Astrocyte (in vitro differentiated cells and primary cell): ENCODE measurements at regions not wholly inside any gene's neighbourhood (a gene's known extent, or its start where the extent isn't known, plus 50 kb on each side); places are given as distances from the start of the nearest gene placed in this dataset.

Experiments used
- DNase-seq: peaks from one replicate; pipeline ENCODE4 v3.0.0-alpha.2; 2010; ENCODE audit warnings: low read depth
- FAIRE-seq: peaks from 2 replicates; lab custom pipeline; 2011; peaks lifted over from hg19 to GRCh38; lab: Jason Lieb, UNC
- H2AFZ ChIP-seq: 2 replicates; pipeline ENCODE4 v1.6.0; 2012; ENCODE audit warnings: low read depth, low read length, inconsistent platforms
- H3K27ac ChIP-seq: 2 replicates; pipeline ENCODE4 v1.5.1; 2011; ENCODE audit warnings: low read depth, low read length, inconsistent platforms
- H3K27me3 ChIP-seq: 2 replicates; pipeline ENCODE4 v1.6.0; 2011; ENCODE audit warnings: low read length, inconsistent platforms; ENCODE audit not compliant: insufficient read depth
- H3K36me3 ChIP-seq: 2 replicates; pipeline ENCODE4 v1.5.1; 2011; ENCODE audit warnings: low read length, inconsistent platforms; ENCODE audit not compliant: insufficient read depth
- H3K4me1 ChIP-seq: 2 replicates; pipeline ENCODE4 v1.5.1; 2011; ENCODE audit warnings: low read length, inconsistent platforms; ENCODE audit not compliant: insufficient read depth
- H3K4me2 ChIP-seq: 2 replicates; pipeline ENCODE4 v1.6.0; 2012; ENCODE audit warnings: low read length, inconsistent platforms
- H3K4me3 ChIP-seq: 2 replicates; pipeline ENCODE4 v1.5.1; 2011; ENCODE audit warnings: low read depth, mild to moderate bottlenecking, low read length, inconsistent platforms; ENCODE audit not compliant: insufficient read depth
- H3K79me2 ChIP-seq: 2 replicates; pipeline ENCODE4 v1.6.0; 2012; ENCODE audit warnings: mild to moderate bottlenecking, low read length, inconsistent platforms; ENCODE audit not compliant: insufficient read depth
- H3K9ac ChIP-seq: 2 replicates; pipeline ENCODE4 v1.6.0; 2012; ENCODE audit warnings: mild to moderate bottlenecking, low read length, inconsistent platforms
- H3K9me3 ChIP-seq: 2 replicates; pipeline ENCODE4 v1.5.1; 2012; ENCODE audit warnings: low read depth, mild to moderate bottlenecking, low read length, inconsistent platforms; ENCODE audit not compliant: insufficient read depth
- H4K20me1 ChIP-seq: 2 replicates; pipeline ENCODE4 v1.6.0; 2012; ENCODE audit warnings: low read length, inconsistent platforms; ENCODE audit not compliant: insufficient read depth
- H3K27ac Mint-ChIP-seq: one replicate; pipeline ENCODE4 v1.8.0; 2021; ENCODE audit warnings: mild to moderate bottlenecking, mixed read lengths; ENCODE audit not compliant: unreplicated experiment
- H3K27me3 Mint-ChIP-seq: one replicate; pipeline ENCODE4 v1.8.0; 2021; ENCODE audit warnings: low read depth, mixed read lengths; ENCODE audit not compliant: unreplicated experiment
- H3K36me3 Mint-ChIP-seq: one replicate; pipeline ENCODE4 v1.8.0; 2021; ENCODE audit warnings: low read depth, mixed read lengths; ENCODE audit not compliant: unreplicated experiment
- H3K4me1 Mint-ChIP-seq: one replicate; pipeline ENCODE4 v1.8.0; 2021; ENCODE audit warnings: low read depth, mixed read lengths; ENCODE audit not compliant: unreplicated experiment
- H3K4me3 Mint-ChIP-seq: one replicate; pipeline ENCODE4 v1.8.0; 2021; ENCODE audit warnings: mild to moderate bottlenecking, moderate library complexity, mixed read lengths; ENCODE audit not compliant: unreplicated experiment
- H3K9me3 Mint-ChIP-seq: one replicate; pipeline ENCODE4 v1.8.0; 2021; ENCODE audit warnings: mild to moderate bottlenecking, mixed read lengths; ENCODE audit not compliant: unreplicated experiment
- CTCF ChIP-seq: IDR thresholded peaks from 2 replicates; pipeline ENCODE4 v1.5.1; 2011; ENCODE audit warnings: low read depth, mild to moderate bottlenecking, inconsistent platforms, low read length, moderate library complexity; ENCODE audit not compliant: insufficient read depth
- EZH2 ChIP-seq: IDR thresholded peaks from 2 replicates; pipeline ENCODE4 v1.6.1; 2012; ENCODE audit warnings: mild to moderate bottlenecking, low read length, inconsistent platforms; ENCODE audit not compliant: insufficient read depth

- FAIRE-seq, result no peak
- no peak overlapping the region for H3K9ac ChIP-seq
Measured at GRCh38 chr6:78101387-78101786, 448.5 kb downstream of the MEI4 start.

GRCh38 chr6:78110641-78111040, 457.8 kb downstream of the MEI4 start:
- Mint-ChIP-seq H3K4me1 (no peaks in the 10 kb centered on the region), H3K9me3 (no peaks in the 10 kb centered on the region), H3K4me3 (no peak overlapping the region), H3K36me3 (no peaks in the 10 kb centered on the region), H3K27me3 (no peaks in the 10 kb centered on the region), H3K27ac (no peak overlapping the region)
- FAIRE-seq, result no peak
- DNase-seq, result no peak
- Histone ChIP-seq H3K36me3 (no peaks in the 10 kb centered on the region), H3K9ac (no peak overlapping the region), H3K9me3 (no peaks in the 10 kb centered on the region), H2AFZ (no peak overlapping the region), H3K4me1 (no peaks in the 10 kb centered on the region), H3K79me2 (no peaks in the 10 kb centered on the region), H3K4me3 (no peak overlapping the region), H3K27me3 (no peaks in the 10 kb centered on the region), H3K4me2 (no peak overlapping the region), H4K20me1 (no peaks in the 10 kb centered on the region), H3K27ac (no peak overlapping the region)
- TF ChIP-seq EZH2 (no peak), CTCF (no peak)

More at GRCh38 chr6:78101387-78101786, 448.5 kb downstream of the MEI4 start:
- Histone ChIP-seq H4K20me1 (no peaks in the 10 kb centered on the region), H3K79me2 (no peaks in the 10 kb centered on the region), H3K9me3 (no peaks in the 10 kb centered on the region), H3K4me2 (no peak overlapping the region), H3K27ac (no peak overlapping the region), H3K36me3 (no peaks in the 10 kb centered on the region), H3K4me1 (no peaks in the 10 kb centered on the region), H3K27me3 (no peaks in the 10 kb centered on the region), H2AFZ (no peak overlapping the region), H3K4me3 (no peak overlapping the region)
- H3K36me3 Mint-ChIP-seq, result no peaks in the 10 kb centered on the region
- H3K27ac Mint-ChIP-seq, result no peak overlapping the region
- no peaks in the 10 kb centered on the region for H3K27me3 Mint-ChIP-seq
- TF ChIP-seq EZH2 (no peak), CTCF (no peak)
- H3K4me3 Mint-ChIP-seq, result no peak overlapping the region
- no peaks in the 10 kb centered on the region for H3K9me3 Mint-ChIP-seq
- H3K4me1 Mint-ChIP-seq, result no peaks in the 10 kb centered on the region
- DNase-seq, result no peak

- Histone ChIP-seq H3K36me3 (no peaks in the 10 kb centered on the region), H3K9ac (no peak overlapping the region), H3K27ac (no peak overlapping the region), H3K4me2 (no peak overlapping the region), H3K27me3 (no peaks in the 10 kb centered on the region), H3K4me3 (no peak overlapping the region), H4K20me1 (no peaks in the 10 kb centered on the region), H2AFZ (no peak overlapping the region), H3K79me2 (no peaks in the 10 kb centered on the region), H3K9me3 (no peaks in the 10 kb centered on the region), H3K4me1 (no peaks in the 10 kb centered on the region)
- Mint-ChIP-seq H3K9me3 (no peaks in the 10 kb centered on the region), H3K27me3 (no peaks in the 10 kb centered on the region), H3K4me3 (no peak overlapping the region), H3K27ac (no peak overlapping the region), H3K4me1 (no peaks in the 10 kb centered on the region), H3K36me3 (no peaks in the 10 kb centered on the region)
- no peak for DNase-seq
- no peak for FAIRE-seq
- TF ChIP-seq EZH2 (no peak), CTCF (no peak)
Measured at GRCh38 chr6:78117966-78118365, 465.1 kb downstream of the MEI4 start.
